NCI-H2196 treated with DMSO at 0.1 percent for 48 hours (cell line): ENCODE measurements at regions not wholly inside any gene's neighbourhood (a gene's known extent, or its start where the extent isn't known, plus 50 kb on each side); places are given as distances from the start of the nearest gene placed in this dataset.
"Not testable (repeated sequence)": the region's sequence is repeated elsewhere in the genome, so short reads cannot be mapped to it uniquely, and the experiment has no call there.

Experiments
- DNase-seq: peaks from one replicate; lab custom pipeline; 2025; ENCODE audit not compliant: unreplicated experiment; lab: John Stamatoyannopoulos, UW

DNA sequence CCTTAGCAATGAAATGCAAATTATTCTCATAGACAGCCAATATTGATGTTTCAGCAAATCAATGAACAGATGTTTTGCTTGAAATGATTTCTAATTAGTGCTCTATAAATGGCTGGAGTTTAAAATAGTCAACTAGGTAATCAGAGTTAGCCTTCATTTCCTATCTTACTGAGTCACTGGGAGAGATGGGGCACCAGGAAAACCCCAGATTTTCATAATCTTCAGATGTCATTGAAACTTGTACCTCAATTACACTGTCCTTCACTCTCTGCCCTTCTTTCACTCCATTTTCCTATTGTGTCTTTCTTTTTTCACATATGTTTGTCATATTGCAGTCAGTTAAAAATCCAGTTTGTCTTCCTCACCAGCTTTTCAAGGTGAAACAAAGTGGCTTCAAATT lies 92.7 kb downstream of the C12orf75 start:
- DNase-seq: no peak

DNA sequence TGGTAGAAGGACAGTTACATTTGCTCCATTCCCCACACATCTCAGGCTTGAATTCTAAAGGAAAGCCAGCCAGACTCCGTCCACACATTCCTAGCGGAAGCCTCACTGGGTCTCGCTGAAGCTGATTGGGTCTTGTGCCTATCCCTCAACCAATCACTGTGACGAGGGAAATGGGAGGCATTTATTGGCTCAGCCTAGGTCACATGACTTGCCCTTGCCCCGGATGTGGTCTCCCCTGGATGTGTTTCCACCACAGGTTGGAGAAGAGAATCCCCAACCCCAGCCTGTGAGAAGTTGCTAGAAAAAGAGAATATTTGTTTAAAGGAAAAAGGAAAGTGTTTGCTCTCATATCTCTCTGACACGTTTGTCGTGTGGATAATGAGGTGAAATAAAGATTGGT lies 93.4 kb downstream of the C12orf75 start:
- no peak for DNase-seq

DNA sequence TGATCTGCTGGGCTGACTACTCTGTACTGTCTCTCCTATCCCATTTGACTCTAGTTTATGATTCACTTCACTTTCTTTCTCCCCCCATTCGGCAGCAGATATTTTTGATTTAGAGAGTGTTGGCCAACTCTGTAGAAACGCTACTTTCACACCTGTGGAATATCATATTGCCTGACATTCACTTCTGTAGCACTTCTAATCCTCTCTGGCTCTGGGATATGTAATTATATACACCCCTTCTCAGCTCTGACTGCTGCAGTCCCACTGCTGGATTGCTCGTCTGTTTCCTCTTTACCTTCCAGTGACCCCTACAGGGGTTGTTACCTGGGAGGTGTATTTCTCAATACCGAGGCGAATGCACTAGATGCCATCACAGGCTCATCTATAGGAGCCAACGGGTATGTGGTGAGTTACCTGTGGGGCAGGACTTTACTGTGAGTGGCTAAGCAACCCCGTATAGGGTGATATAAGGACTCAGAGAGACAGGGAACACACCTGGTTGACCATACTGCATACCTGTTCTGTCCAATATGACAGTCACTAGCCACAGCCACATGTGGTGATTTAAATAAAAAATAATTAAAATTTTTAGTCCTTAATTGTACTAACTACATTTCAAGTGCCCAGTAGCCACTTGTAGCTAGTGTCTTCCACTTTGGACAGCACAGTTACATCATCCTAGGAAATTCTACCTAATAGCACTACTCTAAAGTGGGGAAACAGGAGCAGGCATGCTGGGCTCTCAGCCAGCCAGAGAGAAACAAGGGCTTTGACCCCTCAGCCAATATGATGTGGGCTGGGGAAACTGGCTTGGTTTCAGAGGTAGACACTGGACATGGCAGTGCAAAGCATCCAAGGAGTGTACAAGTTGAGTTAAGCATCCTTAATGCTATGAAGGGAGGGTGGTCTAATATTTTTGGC lies 95.0 kb downstream of the C12orf75 start:
- no peak for DNase-seq

DNA sequence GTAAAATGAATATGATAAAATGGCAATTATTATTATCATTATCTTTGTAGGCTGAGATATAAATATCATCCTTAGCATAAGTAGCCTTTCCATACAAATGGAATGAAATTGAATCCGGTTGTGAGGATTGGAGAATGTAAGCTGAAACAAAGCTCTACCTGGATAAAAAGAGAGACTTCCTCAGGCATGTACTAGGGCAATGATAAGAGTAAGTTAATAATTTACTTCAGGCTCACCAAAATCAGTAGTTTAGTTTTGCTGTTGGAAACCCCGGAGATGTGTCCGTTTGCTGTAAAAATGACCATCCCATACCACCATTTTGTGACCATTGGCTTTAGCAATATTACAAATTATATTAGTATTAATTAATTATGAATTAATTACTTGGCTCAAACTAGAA lies 96.3 kb downstream of the C12orf75 start:
- DNase-seq: no peak

DNA sequence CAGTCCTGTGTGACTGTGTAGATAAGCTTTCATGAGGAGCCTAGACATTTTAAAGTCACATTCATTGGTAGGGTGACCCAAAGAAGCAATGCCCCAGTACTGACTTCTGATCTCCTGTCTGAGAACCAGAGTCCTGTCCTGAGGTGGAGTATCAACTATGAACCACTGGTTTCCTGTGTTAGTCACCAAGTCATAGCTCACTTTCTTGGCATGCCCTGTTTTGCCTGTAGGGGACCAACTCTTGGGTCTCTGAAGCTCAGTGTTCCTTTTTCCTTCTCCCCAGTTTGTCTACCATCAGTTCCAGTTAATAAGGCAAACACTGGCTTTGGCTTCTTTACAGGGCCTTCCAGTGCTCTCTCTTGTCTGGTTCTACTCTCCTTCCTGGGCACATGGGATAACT lies 97.4 kb downstream of the C12orf75 start:
- no peak for DNase-seq

- no peak for DNase-seq
Observed at GRCh38 chr12:105428793-105429395, 98.4 kb downstream of the C12orf75 start.

GRCh38 chr12:105429511-105429910 lies 99.0 kb downstream of the C12orf75 start:
- DNase-seq: no peak

GRCh38 chr12:105431537-105432100 lies 101.1 kb downstream of the C12orf75 start:
- no peak for DNase-seq

DNA sequence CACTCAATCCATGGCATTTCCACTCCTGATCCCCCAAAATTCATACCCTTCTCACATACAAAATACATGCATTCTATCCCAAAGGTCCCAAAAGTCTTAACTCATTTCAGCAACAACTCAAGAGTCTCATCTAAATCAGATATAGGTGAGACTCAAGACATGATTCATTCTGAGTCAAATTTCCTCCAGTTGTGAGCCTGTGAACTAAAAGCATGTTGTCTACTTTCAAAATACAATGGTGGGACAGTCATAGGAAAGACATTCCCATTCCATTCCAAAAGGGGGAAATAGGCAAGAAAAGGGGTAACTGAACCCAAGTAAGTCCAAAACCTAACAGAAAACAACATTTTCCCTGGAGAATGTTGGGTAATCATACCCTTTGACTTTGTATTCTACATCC lies 103.3 kb downstream of the C12orf75 start:
- DNase-seq: no peak

GRCh38 chr12:105436636-105437035 lies 106.1 kb downstream of the C12orf75 start:
- no peak for DNase-seq

DNA sequence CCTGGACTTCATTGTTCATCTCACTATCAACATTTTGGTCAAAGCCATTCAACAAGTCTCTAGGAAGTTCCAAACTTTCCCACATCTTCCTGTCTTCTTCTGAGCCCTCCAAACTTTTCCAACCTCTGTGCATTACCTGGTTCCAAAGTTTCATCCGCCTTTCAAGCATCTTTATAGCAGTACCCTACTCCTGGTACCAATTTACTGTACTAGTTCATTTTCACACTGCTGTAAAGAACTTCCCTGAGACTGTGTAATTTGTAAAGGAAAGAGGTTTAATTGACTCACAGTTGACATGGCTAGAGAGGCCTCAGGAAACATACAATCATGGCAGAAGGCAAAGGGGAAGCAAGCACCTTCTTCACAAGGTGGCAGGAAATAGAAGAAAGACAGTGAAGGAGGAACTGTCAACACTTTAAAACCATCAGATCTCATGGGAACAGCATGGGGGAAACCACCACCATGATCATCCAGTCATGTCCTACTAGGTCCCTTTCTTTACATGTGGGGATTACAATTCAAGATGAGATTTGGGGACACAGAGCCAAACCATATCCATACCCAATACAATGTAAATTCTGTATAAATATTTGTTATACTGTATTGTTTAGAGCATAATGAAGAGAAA lies 109.7 kb downstream of the C12orf75 start:
- DNase-seq: no peak

GRCh38 chr12:105443802-105444652 lies 113.5 kb downstream of the C12orf75 start:
- no peak for DNase-seq

- DNase-seq: no peak
Observed at GRCh38 chr12:105444653-105445102, 114.2 kb downstream of the C12orf75 start.

- no peak for DNase-seq
Observed at GRCh38 chr12:105445249-105445648, 114.8 kb downstream of the C12orf75 start.

GRCh38 chr12:105445649-105446048 lies 115.2 kb downstream of the C12orf75 start:
- DNase-seq: no peak

DNA sequence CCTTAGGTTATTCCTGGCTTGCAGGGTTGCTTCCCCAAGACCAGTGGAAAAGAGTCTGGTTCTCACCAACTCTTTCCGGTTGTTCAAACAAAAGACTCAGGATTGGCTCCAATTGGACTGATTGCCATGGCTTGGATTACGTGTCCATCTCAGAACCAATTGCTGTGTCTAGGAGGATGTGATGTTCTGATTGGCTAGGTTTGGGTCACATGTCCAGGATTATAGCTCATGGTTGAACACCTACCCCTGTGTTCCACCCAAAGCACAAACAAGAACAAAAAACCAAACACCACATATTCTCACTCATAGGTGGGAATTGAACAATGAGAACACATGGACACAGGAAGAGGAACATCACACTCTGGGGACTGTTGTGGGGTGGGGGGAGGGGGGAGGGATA lies 116.0 kb downstream of the C12orf75 start:
- DNase-seq: not testable (repeated sequence)

DNA sequence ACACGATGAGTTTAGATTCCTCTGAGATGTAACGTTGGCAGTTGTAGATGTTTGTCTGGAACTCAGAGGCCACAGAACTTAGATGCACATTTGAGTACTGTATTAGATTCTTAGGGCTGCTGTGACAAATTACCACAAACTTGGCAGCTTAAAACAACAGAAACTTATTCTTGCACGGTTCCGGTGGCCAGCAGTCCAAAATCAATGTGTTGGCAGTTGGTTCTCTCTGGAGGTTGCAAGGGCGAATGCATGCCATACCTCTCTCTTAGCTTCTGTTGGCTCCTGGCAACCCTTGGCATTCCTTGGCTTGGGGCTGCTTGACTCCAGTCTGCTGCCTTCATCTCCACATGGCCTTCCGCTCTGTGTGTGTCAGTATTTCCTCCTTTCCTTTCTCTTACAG lies 118.9 kb downstream of the C12orf75 start:
- no peak for DNase-seq

DNA sequence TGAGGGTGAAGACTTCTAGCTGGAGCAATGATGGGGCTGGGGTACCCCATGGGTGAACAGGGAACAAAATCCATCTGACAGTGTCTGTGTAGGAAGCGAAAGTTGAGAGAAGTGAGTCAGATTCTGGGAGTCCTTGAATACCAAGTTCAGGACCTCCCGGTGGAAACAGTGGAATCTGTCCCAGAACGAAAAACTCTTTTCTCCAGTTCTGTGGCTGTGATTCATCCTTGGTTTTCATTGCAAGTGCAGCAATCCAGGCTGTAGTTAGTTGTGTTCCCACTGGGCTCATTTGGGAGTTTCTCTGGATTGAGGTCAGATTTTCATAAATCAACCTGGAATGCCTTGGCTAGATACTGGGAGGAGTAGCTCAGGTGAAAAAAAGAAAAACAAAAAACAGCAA lies 120.7 kb downstream of the C12orf75 start:
- no peak for DNase-seq

GRCh38 chr12:105451798-105452197 lies 121.3 kb downstream of the C12orf75 start:
- no peak for DNase-seq

- DNase-seq: no peak
Observed at GRCh38 chr12:105453316-105453715, 122.8 kb downstream of the C12orf75 start.

- no peak for DNase-seq
Observed at GRCh38 chr12:105454688-105455087, 124.2 kb downstream of the C12orf75 start.
